Mononuclear cell (primary cell): ENCODE measurements at regions not wholly inside any gene's neighbourhood (a gene's known extent, or its start where the extent isn't known, plus 50 kb on each side); places are given as distances from the start of the nearest gene placed in this dataset.

Experiments used
- H3K27me3 ChIP-seq: 2 replicates; pipeline ENCODE4 v1.6.0; 2011; ENCODE audit warnings: low read length, control low read depth; ENCODE audit not compliant: insufficient read depth
- H3K4me1 ChIP-seq: 2 replicates; pipeline ENCODE4 v1.5.1; 2011; ENCODE audit warnings: mild to moderate bottlenecking, low read length, control low read depth; ENCODE audit not compliant: insufficient read depth
- H3K4me3 ChIP-seq: 2 replicates; pipeline ENCODE4 v1.5.1; 2011; ENCODE audit warnings: mild to moderate bottlenecking, low read length, moderate library complexity
- H3K9me3 ChIP-seq: 2 replicates; pipeline ENCODE4 v1.5.1; 2011; ENCODE audit warnings: low read depth, mild to moderate bottlenecking, control low read depth, low read length

DNA sequence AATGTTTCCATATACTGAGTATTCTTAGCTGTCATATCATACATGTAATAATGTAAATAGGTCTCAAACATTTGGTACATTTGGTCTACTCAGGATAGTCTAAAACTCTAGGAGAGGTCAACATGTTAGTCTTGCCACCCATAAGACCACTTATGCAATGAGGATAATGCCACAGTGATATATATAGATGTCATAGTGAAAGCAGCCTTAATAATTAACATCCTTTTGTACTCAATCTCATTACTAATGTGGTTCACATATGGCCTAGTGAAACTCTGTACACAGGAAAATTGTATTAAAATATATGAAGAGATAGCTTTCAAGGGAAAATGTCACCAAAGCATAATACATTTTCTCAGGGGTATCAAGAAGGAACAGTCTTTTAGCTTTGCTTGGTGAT lies 577.9 kb downstream of the TFAP2B start:
- Histone ChIP-seq H3K4me1 (no peaks in the 10 kb centered on the region), H3K9me3 (no peaks in the 10 kb centered on the region), H3K27me3 (no peaks in the 10 kb centered on the region), H3K4me3 (no peak overlapping the region)

GRCh38 chr6:51398064-51398705 lies 579.5 kb downstream of the TFAP2B start:
- H3K4me3 ChIP-seq = no peak overlapping the region
- H3K27me3 ChIP-seq = no peaks in the 10 kb centered on the region
- H3K4me1 ChIP-seq = no peaks in the 10 kb centered on the region

DNA sequence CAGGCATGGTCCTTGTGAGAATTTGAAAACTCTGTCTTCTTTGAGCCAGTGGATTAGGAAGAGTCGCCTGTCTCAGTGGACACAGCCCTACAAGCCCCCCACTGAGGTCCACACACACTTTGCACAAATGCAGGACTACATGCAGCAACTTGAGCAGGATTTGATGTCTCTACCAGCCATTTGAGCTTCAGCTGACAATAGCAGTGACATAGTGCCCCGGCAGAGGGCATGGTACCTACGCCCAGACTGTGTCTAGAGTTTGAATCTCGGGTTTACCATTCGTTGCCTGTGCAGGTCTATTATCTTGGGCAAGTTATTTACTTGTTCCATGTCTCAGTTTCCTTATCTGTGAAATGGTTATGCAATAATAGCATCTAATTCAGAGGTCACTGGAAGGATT lies 580.1 kb downstream of the TFAP2B start:
- H3K9me3 ChIP-seq = no peaks in the 10 kb centered on the region
- H3K4me1 ChIP-seq = no peaks in the 10 kb centered on the region
- H3K27me3 ChIP-seq = no peaks in the 10 kb centered on the region

More at GRCh38 chr6:51398064-51398705, 579.5 kb downstream of the TFAP2B start:
- H3K9me3 ChIP-seq = no peaks in the 10 kb centered on the region

GRCh38 chr6:51410453-51410852 lies 591.8 kb downstream of the TFAP2B start:
- H3K27me3 ChIP-seq = no peaks in the 10 kb centered on the region
- no peaks in the 10 kb centered on the region for H3K9me3 ChIP-seq
- H3K4me3 ChIP-seq = no peak overlapping the region
- H3K4me1 ChIP-seq = no peaks in the 10 kb centered on the region

More for the DNA sequence above, 580.1 kb downstream of the TFAP2B start:
- H3K4me3 ChIP-seq = no peak overlapping the region

DNA sequence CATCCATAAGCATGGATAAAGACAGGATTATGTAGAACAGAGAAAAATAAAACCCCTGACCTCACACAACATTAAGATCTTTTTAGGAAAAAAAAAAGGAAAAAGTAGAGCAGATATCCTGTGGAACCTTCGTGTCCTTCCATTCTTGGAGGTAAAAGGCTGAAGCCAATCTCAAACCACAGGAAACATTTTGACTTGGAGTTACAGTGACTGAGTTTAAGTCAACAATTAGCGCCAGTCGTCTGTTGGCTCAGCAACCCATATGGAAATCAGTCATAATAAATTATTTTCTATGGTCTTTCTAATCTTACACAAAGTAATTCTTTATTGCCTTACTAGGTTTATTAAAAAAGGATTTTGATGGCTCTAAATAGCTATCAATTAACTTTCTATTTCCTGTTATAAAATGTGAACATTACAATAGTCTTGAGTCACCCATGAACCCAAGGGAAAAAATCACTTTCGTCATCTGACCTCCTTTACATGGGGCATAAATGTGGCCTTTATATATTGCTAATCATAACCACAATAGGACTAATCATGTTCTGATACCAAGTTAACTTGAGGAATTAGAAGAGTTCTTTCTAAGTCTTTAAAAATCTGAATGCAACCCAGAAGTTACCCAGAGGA lies 592.9 kb downstream of the TFAP2B start:
- H3K27me3 ChIP-seq = no peaks in the 10 kb centered on the region
- no peaks in the 10 kb centered on the region for H3K4me1 ChIP-seq
- H3K9me3 ChIP-seq = no peaks in the 10 kb centered on the region
- H3K4me3 ChIP-seq = no peak overlapping the region

- Histone ChIP-seq H3K27me3 (no peaks in the 10 kb centered on the region), H3K9me3 (no peaks in the 10 kb centered on the region), H3K4me3 (no peak overlapping the region), H3K4me1 (no peaks in the 10 kb centered on the region)
Observed at GRCh38 chr6:51414361-51414760, 595.7 kb downstream of the TFAP2B start.

DNA sequence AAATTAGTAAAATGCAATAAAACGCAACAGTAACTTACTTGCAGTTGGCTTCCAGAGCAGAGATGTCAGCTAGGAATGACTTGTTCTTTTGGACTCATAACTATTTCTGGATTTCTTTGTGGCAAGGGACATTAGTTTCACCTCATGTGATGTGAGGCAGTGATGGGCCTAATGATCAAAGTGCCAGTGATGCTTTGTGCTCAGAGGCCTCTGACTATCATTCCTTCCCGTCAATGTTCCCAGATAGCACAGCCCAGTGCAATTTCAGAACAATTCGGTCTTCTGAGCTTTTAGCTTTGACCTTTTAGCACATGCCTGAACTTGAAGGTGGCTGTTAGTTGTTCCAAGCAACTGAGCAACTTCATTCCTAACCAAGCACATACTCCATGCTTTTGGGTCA lies 596.8 kb downstream of the TFAP2B start:
- H3K9me3 ChIP-seq = no peaks in the 10 kb centered on the region
- H3K4me3 ChIP-seq = no peak overlapping the region
- no peaks in the 10 kb centered on the region for H3K4me1 ChIP-seq
- no peaks in the 10 kb centered on the region for H3K27me3 ChIP-seq

DNA sequence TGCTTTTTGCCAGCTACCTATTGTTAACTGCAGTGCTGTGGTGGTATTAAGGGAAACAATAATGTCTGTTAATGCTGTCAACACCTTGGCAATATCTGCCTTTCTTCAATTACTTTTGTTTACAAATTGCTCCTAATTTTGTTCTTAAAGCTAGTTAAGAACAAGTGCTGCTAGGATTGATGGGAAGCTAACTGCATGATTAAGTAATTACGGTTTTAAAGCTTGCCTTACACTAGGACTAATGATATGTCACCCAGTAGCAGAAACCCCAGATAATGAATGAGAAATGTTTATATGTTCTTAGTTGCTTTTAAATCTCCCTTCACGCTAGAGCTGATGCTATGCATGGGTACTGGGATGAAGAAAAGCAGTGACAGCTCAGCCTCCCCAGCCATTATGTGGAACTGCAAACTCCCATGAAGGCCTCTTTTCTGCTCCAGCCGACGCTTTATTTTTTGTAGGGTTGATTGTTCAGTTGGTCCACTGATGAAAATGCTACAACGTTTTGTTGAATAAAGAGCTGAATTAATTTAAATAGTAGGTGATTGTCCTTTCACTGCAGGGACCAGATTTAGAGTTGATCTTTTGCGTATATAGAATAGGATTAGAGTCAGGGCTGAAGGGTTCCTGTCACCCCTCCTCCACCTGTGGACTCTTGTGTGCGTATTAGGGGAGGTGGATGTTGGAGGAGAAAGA lies 610.5 kb downstream of the TFAP2B start:
- H3K4me3 ChIP-seq = no peak overlapping the region
- H3K9me3 ChIP-seq = no peaks in the 10 kb centered on the region
- H3K27me3 ChIP-seq = no peaks in the 10 kb centered on the region
- no peaks in the 10 kb centered on the region for H3K4me1 ChIP-seq

DNA sequence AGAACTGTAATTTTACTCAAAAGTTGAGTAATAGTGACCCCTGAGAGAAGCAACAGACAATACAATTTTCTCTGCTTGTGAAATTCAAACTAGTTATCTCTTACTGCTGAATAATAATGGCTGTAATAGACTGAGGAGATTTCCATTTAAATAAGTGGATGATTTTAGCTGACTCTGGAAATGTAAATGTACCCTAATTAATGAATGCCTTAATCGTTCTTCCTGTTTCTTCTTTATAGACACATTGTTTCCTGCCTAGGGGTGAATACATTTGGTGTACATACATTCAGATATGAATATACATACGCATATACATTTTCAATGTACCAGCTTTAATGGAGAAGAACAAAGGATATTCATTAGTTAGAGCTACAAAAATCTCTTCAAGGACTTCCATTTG lies 611.9 kb downstream of the TFAP2B start:
- Histone ChIP-seq H3K4me3 (no peak overlapping the region), H3K27me3 (no peaks in the 10 kb centered on the region), H3K4me1 (no peaks in the 10 kb centered on the region), H3K9me3 (no peaks in the 10 kb centered on the region)

GRCh38 chr6:51432481-51432880 lies 613.8 kb downstream of the TFAP2B start:
- Histone ChIP-seq H3K9me3 (no peaks in the 10 kb centered on the region), H3K27me3 (no peaks in the 10 kb centered on the region), H3K4me1 (no peaks in the 10 kb centered on the region), H3K4me3 (no peak overlapping the region)

GRCh38 chr6:51450248-51450957 lies 631.7 kb downstream of the TFAP2B start:
- Histone ChIP-seq H3K27me3 (no peaks in the 10 kb centered on the region), H3K4me1 (no peaks in the 10 kb centered on the region), H3K9me3 (no peaks in the 10 kb centered on the region), H3K4me3 (no peak overlapping the region)

DNA sequence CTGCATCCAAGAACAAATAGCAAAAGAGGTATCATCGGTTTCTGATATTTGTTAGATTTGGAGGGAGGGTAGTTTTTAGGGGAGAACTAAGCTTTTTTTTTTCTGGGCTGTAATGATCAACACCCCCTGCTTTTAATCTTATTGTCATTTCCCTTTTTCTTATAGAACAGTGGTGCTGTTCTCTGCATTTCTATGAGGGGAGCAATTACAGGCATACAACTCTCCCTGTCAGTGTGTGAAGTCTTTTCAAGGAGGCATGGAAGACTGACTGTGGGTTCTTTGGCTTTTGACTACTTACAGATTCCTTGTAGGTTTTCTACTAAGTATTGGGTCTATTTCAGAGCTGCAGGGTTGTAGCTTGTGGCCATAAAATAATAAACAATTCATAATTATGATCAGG lies 632.3 kb downstream of the TFAP2B start:
- H3K27me3 ChIP-seq = no peaks in the 10 kb centered on the region
- no peak overlapping the region for H3K4me3 ChIP-seq
- H3K9me3 ChIP-seq = no peaks in the 10 kb centered on the region

DNA sequence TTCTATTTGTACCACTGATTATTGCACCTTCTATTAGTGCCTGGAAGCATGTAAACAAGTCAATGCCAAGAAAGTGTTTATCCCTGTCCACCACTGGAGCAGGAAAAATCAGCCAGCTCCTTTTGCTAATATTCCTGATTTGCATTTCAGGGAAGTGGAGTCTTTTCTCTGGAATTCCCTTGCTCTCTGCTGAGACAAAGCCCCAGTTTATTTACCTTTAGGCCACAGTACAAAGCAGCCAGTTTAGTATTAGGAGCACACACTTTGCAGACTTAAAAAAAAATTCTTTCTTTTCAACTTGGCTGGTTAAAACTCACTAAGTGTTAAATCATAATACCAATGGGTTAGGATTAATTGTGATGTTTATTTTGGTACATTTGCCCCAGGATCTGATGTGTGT lies 631.1 kb downstream of the PKHD1 start:
- Histone ChIP-seq H3K27me3 (no peaks in the 10 kb centered on the region), H3K9me3 (no peaks in the 10 kb centered on the region), H3K4me1 (no peaks in the 10 kb centered on the region), H3K4me3 (no peak overlapping the region)

More for the DNA sequence above, 632.3 kb downstream of the TFAP2B start:
- H3K4me1 ChIP-seq = no peaks in the 10 kb centered on the region

GRCh38 chr6:51459958-51460357 lies 627.5 kb downstream of the PKHD1 start:
- Histone ChIP-seq H3K9me3 (no peaks in the 10 kb centered on the region), H3K4me3 (no peak overlapping the region), H3K4me1 (no peaks in the 10 kb centered on the region), H3K27me3 (no peaks in the 10 kb centered on the region)

- Histone ChIP-seq H3K4me1 (no peaks in the 10 kb centered on the region), H3K9me3 (no peaks in the 10 kb centered on the region), H3K4me3 (no peak overlapping the region), H3K27me3 (no peaks in the 10 kb centered on the region)
Observed at GRCh38 chr6:51462896-51463295, 624.5 kb downstream of the PKHD1 start.
